Caco-2 (cell line): ENCODE measurements at regions not wholly inside any gene's neighbourhood (a gene's known extent, or its start where the extent isn't known, plus 50 kb on each side); places are given as distances from the start of the nearest gene placed in this dataset.

ENCODE experiments used
- BruUV-seq: library from RNA; stranded (reverse); fragments of 400-500 nt; replicated peaks from 2 replicates; lab custom pipeline; 2021; lab: Mats Ljungman, UMichigan
- CTCF ChIA-PET: fragments of 300-600 bp; sonication (Branson Sonifier 250); formaldehyde crosslinking; loops from one replicate; lab custom pipeline; 2022; ENCODE audit warnings: antibody characterized with exemption; lab: Charles Lee
- POLR2A ChIA-PET: fragments of 300-600 bp; sonication (Branson Sonifier 250); formaldehyde crosslinking; loops from one replicate; lab custom pipeline; 2022; ENCODE audit warnings: antibody characterized with exemption; lab: Charles Lee
- DNase-seq, 2 experiments: peaks; one replicate each; pipeline versions ENCODE4 v3.0.0 to v3.0.0-alpha.2; 2020 to 2022
- H3K27me3 ChIP-seq: replicated peaks from 2 replicates; pipeline ENCODE4 v1.6.0; 2011; ENCODE audit warnings: low read length; ENCODE audit not compliant: control insufficient read depth, insufficient read depth
- H3K36me3 ChIP-seq: 2 replicates; pipeline ENCODE4 v1.5.1; 2011; ENCODE audit warnings: low read length; ENCODE audit not compliant: control insufficient read depth, insufficient read depth
- H3K4me1 ChIP-seq: fragments of 250-450 bp; sonication (Bioruptor Pico); 2 replicates; pipeline ENCODE4 v1.5.1; 2020; ENCODE audit warnings: mild to moderate bottlenecking
- H3K4me3 ChIP-seq: 2 replicates; pipeline ENCODE4 v1.5.1; 2011; ENCODE audit warnings: low read depth, mild to moderate bottlenecking, control low read depth, low read length
- H3K9me3 ChIP-seq: fragments of 250-450 bp; sonication (Bioruptor Pico); 2 replicates; pipeline ENCODE4 v1.5.1; 2020; ENCODE audit warnings: mild to moderate bottlenecking, moderate library complexity
- H3K27ac Mint-ChIP-seq: one replicate; pipeline ENCODE4 v1.8.0; 2022; ENCODE audit warnings: mixed read lengths; ENCODE audit not compliant: unreplicated experiment
- H3K27me3 Mint-ChIP-seq: one replicate; pipeline ENCODE4 v1.8.0; 2022; ENCODE audit warnings: mixed read lengths; ENCODE audit not compliant: insufficient read depth, unreplicated experiment
- H3K36me3 Mint-ChIP-seq: one replicate; pipeline ENCODE4 v1.8.0; 2022; ENCODE audit warnings: mild to moderate bottlenecking, mixed read lengths; ENCODE audit not compliant: insufficient read depth, unreplicated experiment
- H3K4me1 Mint-ChIP-seq: one replicate; pipeline ENCODE4 v1.8.0; 2022; ENCODE audit warnings: low read depth, mixed read lengths; ENCODE audit not compliant: unreplicated experiment
- H3K4me3 Mint-ChIP-seq: one replicate; pipeline ENCODE4 v1.8.0; 2022; ENCODE audit warnings: mild to moderate bottlenecking, moderate library complexity, mixed read lengths; ENCODE audit not compliant: unreplicated experiment
- H3K9me3 Mint-ChIP-seq: one replicate; pipeline ENCODE4 v1.8.0; 2022; ENCODE audit warnings: mixed read lengths; ENCODE audit not compliant: unreplicated experiment
- intact Hi-C: fragments of 100-400 bp; cut with micrococcal nuclease; formaldehyde crosslinking; loops from one replicate; pipeline ENCODE4 v1.10.0; 2022; ENCODE audit not compliant: unreplicated experiment
- TF ChIP-seq, protein P1 (sequence below), 2 experiments: fragments of 200-600 bp in 1 of 2; IDR thresholded peaks; 1 replicate in 1 of 2; 2 replicates in 1 of 2; pipeline versions ENCODE4 v1.5.1 to v1.8.0; 2011 to 2022; ENCODE audit warnings: antibody characterized with exemption in 1 of 2, control low read depth in 1 of 2, inconsistent platforms in 1 of 2, low read depth in 1 of 2, low read length in 1 of 2, mild to moderate bottlenecking in 1 of 2, moderate library complexity in 1 of 2; ENCODE audit not compliant: insufficient read depth in 1 of 2, severe bottlenecking in 1 of 2, unreplicated experiment in 1 of 2

DNA sequence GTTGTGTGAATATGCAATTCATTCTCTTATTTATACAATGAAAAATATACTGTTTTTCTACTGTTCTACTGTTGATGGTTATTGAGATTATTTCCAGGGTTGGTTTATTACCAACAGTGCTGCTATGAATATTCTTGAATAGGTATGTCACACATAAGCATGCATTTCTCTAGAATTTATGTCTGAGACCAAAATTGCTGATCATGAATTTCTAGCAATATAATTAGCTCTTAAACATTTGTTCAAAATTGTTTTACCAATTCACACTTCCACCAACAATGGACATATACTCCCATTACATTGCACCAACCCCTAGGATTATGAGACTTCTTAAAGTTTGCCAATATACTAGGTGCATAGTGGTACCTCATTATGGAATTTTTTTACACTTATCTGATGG is 164.1 kb upstream of the KCNQ5 start:
- intact Hi-C loops, result no loop called here
- H3K4me1 ChIP-seq, result no peaks in the 10 kb centered on the region
- no peaks in the 10 kb centered on the region for H3K27me3 ChIP-seq
- H3K36me3 Mint-ChIP-seq, result no peaks in the 10 kb centered on the region
- no peaks in the 10 kb centered on the region for H3K4me1 Mint-ChIP-seq
- H3K9me3 ChIP-seq, result no peaks in the 10 kb centered on the region
- no peaks in the 10 kb centered on the region for H3K36me3 ChIP-seq
- H3K9me3 Mint-ChIP-seq, result no peaks in the 10 kb centered on the region
- TF ChIP-seq, protein P1, sequence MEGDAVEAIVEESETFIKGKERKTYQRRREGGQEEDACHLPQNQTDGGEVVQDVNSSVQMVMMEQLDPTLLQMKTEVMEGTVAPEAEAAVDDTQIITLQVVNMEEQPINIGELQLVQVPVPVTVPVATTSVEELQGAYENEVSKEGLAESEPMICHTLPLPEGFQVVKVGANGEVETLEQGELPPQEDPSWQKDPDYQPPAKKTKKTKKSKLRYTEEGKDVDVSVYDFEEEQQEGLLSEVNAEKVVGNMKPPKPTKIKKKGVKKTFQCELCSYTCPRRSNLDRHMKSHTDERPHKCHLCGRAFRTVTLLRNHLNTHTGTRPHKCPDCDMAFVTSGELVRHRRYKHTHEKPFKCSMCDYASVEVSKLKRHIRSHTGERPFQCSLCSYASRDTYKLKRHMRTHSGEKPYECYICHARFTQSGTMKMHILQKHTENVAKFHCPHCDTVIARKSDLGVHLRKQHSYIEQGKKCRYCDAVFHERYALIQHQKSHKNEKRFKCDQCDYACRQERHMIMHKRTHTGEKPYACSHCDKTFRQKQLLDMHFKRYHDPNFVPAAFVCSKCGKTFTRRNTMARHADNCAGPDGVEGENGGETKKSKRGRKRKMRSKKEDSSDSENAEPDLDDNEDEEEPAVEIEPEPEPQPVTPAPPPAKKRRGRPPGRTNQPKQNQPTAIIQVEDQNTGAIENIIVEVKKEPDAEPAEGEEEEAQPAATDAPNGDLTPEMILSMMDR (IDR thresholded peaks at IDR 0.05; ENCODE audit: insufficient read depth in 1 of 2, low read depth in 1 of 2, low read length in 1 of 2, severe bottlenecking in 1 of 2, unreplicated experiment in 1 of 2), result no peak
- DNase-seq, result no peak
- no peak overlapping the region for H3K27ac Mint-ChIP-seq
- H3K27me3 Mint-ChIP-seq, result no peaks in the 10 kb centered on the region
- no peak overlapping the region for H3K4me3 ChIP-seq
- POLR2A ChIA-PET, result no interaction called here
- no peak overlapping the region for H3K4me3 Mint-ChIP-seq
- CTCF ChIA-PET, result no interaction called here
- no TSS peak for BruUV-seq

DNA sequence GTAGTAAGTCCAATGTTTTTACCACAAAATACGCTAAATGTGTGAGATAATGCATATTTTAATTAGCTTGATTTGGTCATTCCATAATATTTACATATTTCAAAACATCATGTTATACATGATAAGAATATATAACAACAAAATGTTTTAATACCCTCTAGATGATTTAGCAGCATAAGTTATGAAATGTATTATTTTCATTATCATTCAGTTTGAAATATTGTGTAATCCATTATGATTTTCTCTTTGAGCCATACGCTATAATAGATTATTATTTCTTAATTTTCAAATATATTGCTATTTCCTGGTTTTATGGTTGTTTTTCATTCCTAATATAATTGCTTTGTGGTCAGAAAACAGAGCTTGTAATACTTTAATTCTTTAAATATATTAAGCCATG is 163.3 kb upstream of the KCNQ5 start:
- no peaks in the 10 kb centered on the region for H3K36me3 Mint-ChIP-seq
- H3K4me3 ChIP-seq, result no peak overlapping the region
- no peaks in the 10 kb centered on the region for H3K9me3 ChIP-seq
- H3K27me3 Mint-ChIP-seq, result no peaks in the 10 kb centered on the region
- no peaks in the 10 kb centered on the region for H3K36me3 ChIP-seq
- intact Hi-C loops, result no loop called here
- no peaks in the 10 kb centered on the region for H3K27me3 ChIP-seq
- BruUV-seq, result no TSS peak
- H3K4me1 ChIP-seq, result no peaks in the 10 kb centered on the region
- ChIA-PET POLR2A (no interaction called here), CTCF (no interaction called here)
- H3K4me3 Mint-ChIP-seq, result no peak overlapping the region
- no peak for DNase-seq
- no peaks in the 10 kb centered on the region for H3K9me3 Mint-ChIP-seq
- H3K27ac Mint-ChIP-seq, result no peak overlapping the region
- TF ChIP-seq, protein P1 (IDR thresholded peaks at IDR 0.05; ENCODE audit: insufficient read depth in 1 of 2, low read depth in 1 of 2, low read length in 1 of 2, severe bottlenecking in 1 of 2, unreplicated experiment in 1 of 2), result no peak
- H3K4me1 Mint-ChIP-seq, result no peaks in the 10 kb centered on the region

DNA sequence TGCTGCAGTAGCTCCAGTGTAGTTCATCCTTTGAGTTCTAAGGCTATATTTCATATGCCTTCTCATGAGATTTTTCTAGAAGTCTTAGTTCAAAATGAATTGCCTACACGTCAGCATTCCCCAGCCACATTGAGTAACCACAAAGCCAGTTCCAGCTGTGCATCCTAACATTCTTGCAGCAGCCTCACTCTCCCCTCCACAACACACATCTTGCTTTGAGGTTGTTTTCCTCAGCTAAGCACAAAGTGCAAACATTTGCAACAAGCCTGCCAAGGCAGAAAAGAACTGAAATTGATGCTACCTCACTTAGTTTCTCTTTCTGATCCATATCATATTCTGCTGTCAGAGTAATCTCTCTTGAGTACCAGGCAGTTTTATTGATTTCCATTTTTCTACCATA is 160.7 kb upstream of the KCNQ5 start:
- Mint-ChIP-seq H3K4me3 (no peak overlapping the region), H3K27me3 (peaks cover 3% of the 10 kb centered on the region), H3K4me1 (no peaks in the 10 kb centered on the region), H3K27ac (no peak overlapping the region), H3K9me3 (no peaks in the 10 kb centered on the region), H3K36me3 (no peaks in the 10 kb centered on the region)
- POLR2A ChIA-PET, result no interaction called here
- Histone ChIP-seq H3K4me3 (no peak overlapping the region), H3K4me1 (no peaks in the 10 kb centered on the region), H3K36me3 (no peaks in the 10 kb centered on the region), H3K9me3 (no peaks in the 10 kb centered on the region), H3K27me3 (no peaks in the 10 kb centered on the region)
- DNase-seq, result no peak
- CTCF ChIA-PET, result no interaction called here
- intact Hi-C loops, result no loop called here
- TF ChIP-seq, protein P1 (IDR thresholded peaks at IDR 0.05; ENCODE audit: insufficient read depth in 1 of 2, low read depth in 1 of 2, low read length in 1 of 2, severe bottlenecking in 1 of 2, unreplicated experiment in 1 of 2), result no peak
- no TSS peak for BruUV-seq
